ENCODE measurements at regions not wholly inside any gene's neighbourhood (a gene's known extent, or its start where the extent isn't known, plus 50 kb on each side); places are given as distances from the start of the nearest gene placed in this dataset.

DNA sequence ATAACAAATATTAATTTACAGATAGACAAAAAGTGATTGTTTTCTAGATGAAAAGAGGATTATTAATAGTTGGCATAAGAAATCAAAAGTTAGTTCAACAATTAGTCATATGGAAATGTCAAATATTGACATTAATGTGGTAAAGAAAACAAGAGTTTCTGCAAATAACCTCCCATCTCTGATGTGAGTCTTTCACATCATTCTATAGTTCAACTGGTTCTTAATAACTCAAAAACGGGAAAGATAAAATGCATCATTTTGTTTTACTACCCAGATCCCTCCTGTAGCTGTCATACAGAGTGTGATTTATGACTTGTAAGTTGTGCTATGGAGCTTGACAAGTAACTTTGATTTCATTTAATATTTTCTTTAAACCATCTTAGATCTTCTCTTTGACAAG is 594.8 kb downstream of the ZWINT start:
- Mint-ChIP-seq H3K27ac (no peak overlapping the region), H3K4me3 (ENCODE audit: low read depth) (no peak overlapping the region), H3K9me3 (ENCODE audit: low read depth) (no peaks in the 10 kb centered on the region), H3K27me3 (no peaks in the 10 kb centered on the region), H3K4me1 (ENCODE audit: low read depth) (no peaks in the 10 kb centered on the region), H3K36me3 (ENCODE audit: insufficient read depth) (no peaks in the 10 kb centered on the region)
- no peak for DNase-seq (ENCODE audit: low spot score, unreplicated experiment)
- TF ChIP-seq, protein P1, sequence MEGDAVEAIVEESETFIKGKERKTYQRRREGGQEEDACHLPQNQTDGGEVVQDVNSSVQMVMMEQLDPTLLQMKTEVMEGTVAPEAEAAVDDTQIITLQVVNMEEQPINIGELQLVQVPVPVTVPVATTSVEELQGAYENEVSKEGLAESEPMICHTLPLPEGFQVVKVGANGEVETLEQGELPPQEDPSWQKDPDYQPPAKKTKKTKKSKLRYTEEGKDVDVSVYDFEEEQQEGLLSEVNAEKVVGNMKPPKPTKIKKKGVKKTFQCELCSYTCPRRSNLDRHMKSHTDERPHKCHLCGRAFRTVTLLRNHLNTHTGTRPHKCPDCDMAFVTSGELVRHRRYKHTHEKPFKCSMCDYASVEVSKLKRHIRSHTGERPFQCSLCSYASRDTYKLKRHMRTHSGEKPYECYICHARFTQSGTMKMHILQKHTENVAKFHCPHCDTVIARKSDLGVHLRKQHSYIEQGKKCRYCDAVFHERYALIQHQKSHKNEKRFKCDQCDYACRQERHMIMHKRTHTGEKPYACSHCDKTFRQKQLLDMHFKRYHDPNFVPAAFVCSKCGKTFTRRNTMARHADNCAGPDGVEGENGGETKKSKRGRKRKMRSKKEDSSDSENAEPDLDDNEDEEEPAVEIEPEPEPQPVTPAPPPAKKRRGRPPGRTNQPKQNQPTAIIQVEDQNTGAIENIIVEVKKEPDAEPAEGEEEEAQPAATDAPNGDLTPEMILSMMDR (IDR thresholded peaks at IDR 0.05; ENCODE audit: unreplicated experiment) = no peak

DNA sequence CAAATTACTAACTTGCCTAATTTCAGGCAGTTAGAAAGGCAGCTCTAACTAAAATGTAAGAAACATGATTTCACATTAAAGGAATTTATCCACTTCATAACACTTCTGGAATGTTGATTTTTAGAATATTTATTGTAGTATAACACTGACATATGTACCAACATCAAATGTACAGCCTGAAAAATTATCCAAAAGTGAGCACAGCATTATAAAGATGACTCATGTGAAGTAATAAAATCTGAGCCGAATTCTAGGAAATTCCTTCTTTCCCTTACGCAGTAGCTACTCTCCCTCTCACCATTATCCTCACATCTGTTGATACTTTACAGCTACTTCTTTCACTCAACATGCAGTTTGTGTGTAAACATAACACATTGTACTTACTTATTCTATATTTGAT is 610.6 kb downstream of the ZWINT start:
- TF ChIP-seq, protein P1 (IDR thresholded peaks at IDR 0.05; ENCODE audit: unreplicated experiment) = no peak
- Mint-ChIP-seq H3K9me3 (ENCODE audit: low read depth) (no peaks in the 10 kb centered on the region), H3K4me1 (ENCODE audit: low read depth) (peaks cover 1% of the 10 kb centered on the region), H3K4me3 (ENCODE audit: low read depth) (no peak overlapping the region), H3K27me3 (no peaks in the 10 kb centered on the region), H3K27ac (no peak overlapping the region), H3K36me3 (ENCODE audit: insufficient read depth) (no peaks in the 10 kb centered on the region)
- no peak for DNase-seq (ENCODE audit: low spot score, unreplicated experiment)

DNA sequence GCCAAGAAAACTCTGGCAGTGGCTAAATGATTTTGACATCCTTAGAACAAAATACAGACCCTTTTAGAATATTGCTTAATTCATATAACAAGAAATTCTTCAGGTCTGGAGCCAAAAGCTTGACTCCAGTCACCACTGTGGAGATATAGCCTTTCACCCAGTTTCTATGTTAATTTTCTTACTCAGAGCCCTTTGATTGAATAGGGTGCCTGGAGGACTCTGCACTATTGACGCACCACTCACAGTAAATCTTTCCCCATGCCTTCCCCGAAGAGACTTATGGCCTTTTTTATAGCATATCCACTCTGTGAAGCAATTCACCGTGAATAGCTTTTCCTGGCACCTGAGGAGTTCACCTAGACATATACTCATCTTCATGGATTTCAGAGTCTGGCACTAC is 613.8 kb downstream of the ZWINT start:
- Mint-ChIP-seq H3K9me3 (ENCODE audit: low read depth) (no peaks in the 10 kb centered on the region), H3K4me1 (ENCODE audit: low read depth) (peaks cover 1% of the 10 kb centered on the region), H3K27ac (no peak overlapping the region), H3K4me3 (ENCODE audit: low read depth) (no peak overlapping the region), H3K36me3 (ENCODE audit: insufficient read depth) (no peaks in the 10 kb centered on the region), H3K27me3 (no peaks in the 10 kb centered on the region)
- DNase-seq (ENCODE audit: low spot score, unreplicated experiment) = no peak
- TF ChIP-seq, protein P1 (IDR thresholded peaks at IDR 0.05; ENCODE audit: unreplicated experiment) = no peak

DNA sequence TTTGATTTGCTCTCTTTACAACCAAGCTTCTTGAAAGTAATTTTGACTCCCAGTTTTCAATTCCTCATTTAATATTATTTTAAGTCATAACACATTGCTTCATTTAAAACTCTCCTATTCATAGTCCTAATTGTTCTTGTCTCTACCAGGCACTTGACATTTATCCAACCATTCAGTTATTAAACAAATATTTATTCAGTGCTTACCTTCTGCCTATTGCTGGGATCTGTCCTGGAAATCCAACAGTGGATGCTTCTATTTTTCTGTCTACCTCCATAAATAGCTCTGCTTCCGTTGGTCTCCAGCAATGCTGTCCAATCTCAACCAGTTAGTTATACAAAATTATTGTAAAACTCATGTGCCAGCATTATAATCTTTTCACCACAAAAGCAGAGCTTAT is 615.1 kb downstream of the ZWINT start:
- no peak for DNase-seq (ENCODE audit: low spot score, unreplicated experiment)
- no peaks in the 10 kb centered on the region for H3K36me3 Mint-ChIP-seq (ENCODE audit: insufficient read depth)
- H3K4me1 Mint-ChIP-seq (ENCODE audit: low read depth) = peaks cover 1% of the 10 kb centered on the region
- TF ChIP-seq, protein P1 (IDR thresholded peaks at IDR 0.05; ENCODE audit: unreplicated experiment) = no peak
- no peak overlapping the region for H3K27ac Mint-ChIP-seq
- H3K27me3 Mint-ChIP-seq = no peaks in the 10 kb centered on the region
- H3K9me3 Mint-ChIP-seq (ENCODE audit: low read depth) = no peaks in the 10 kb centered on the region
- H3K4me3 Mint-ChIP-seq (ENCODE audit: low read depth) = no peak overlapping the region

DNA sequence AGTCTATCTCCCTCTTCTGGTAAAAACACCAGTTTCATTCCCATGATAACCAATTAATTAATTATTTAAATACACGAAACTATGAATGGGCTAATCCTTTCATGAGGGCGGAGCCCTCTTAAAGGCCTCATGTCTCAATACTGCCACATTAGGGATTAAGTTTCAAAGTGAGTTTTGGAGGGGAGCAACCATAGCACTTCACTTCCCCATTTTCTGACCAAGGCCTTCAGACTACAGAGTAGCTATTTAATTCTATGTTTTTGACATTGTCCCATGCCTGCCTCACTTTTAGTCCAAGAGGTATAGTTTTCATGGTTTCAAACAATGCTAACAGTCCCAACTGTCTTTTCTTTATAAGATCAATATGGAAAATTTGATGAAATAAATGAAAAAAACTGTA is 618.6 kb downstream of the ZWINT start:
- Mint-ChIP-seq H3K36me3 (ENCODE audit: insufficient read depth) (no peaks in the 10 kb centered on the region), H3K4me3 (ENCODE audit: low read depth) (no peak overlapping the region), H3K9me3 (ENCODE audit: low read depth) (no peaks in the 10 kb centered on the region), H3K27ac (no peak overlapping the region), H3K4me1 (ENCODE audit: low read depth) (peaks cover 4% of the 10 kb centered on the region), H3K27me3 (no peaks in the 10 kb centered on the region)
- DNase-seq (ENCODE audit: low spot score, unreplicated experiment) = no peak
- TF ChIP-seq, protein P1 (IDR thresholded peaks at IDR 0.05; ENCODE audit: unreplicated experiment) = no peak
